NCI-H2227 treated with DMSO at 0.1 percent for 48 hours (cell line): ENCODE measurements at regions not wholly inside any gene's neighbourhood (a gene's known extent, or its start where the extent isn't known, plus 50 kb on each side); places are given as distances from the start of the nearest gene placed in this dataset.
"Not testable (repeated sequence)": the region's sequence is repeated elsewhere in the genome, so short reads cannot be mapped to it uniquely, and the experiment has no call there.

Experiments
- DNase-seq: peaks from one replicate; lab custom pipeline; 2025; lab: John Stamatoyannopoulos, UW

DNA sequence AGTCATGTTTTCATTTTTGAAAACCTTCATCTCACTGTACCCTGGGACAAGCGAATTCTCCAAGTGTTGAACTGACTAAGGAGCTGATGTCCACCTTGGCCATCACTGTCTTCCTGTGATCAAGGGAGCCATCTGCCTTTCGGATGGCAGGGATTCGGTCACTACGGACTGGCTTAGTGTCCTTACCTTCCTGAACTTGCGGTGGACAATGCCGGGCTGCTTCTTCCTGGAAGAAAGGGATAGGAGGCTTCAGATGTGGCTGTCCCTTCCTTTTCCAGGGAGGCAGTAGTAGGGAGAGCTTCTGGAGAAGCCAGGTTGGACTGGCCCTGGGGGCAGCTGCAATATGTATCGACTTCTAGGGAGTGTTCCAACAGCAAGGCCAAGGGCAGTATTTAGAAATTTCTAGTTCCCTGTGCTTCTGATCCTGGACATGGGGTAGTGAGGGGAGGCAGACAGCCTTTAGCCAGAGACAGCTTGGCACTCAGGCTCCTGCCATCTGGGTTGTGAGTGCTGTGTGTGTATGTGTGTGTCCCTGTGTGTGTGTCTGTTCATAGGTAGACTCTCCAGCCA is 114.6 kb downstream of the IER5 start:
- no peak for DNase-seq

DNA sequence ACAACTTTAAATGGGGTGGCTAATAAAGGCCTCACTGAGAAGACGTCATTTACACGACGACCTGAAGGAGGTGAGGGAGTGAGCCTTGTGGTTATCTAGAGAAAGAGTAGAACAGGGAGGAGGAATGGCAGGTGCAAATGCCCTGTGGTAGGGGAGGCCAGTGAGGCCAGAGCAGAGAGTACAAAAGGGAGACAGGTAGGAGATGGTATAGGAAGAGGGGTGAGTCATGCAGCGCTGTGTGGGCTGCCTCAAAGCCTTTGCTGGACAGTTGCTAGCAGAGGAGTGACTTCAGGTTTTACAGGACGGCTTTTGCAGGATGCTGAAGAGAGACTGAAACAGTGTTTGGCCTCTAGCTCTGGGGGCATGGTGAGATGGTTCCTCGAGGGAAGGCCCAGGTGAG is 116.0 kb downstream of the IER5 start:
- no peak for DNase-seq

DNA sequence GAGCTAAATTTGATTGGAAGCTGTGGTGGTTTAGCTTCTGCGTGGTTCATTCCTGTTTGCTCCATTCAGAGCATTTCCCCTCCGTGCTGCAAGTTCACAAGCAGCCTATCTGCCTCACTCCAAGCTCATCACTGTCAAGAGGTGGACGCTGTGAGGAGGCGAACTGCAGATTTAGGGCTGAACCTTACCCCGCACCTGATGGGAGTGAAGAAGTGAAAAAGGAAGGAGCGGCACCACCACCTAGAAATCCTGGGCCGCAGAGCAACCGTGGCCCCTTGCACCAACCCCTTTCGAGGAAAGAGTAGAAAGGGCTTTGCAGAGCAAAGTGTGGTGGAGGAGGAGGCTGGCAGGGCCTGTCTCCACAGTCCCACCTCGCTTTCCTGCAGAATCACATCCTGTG is 117.4 kb downstream of the IER5 start:
- no peak for DNase-seq

DNA sequence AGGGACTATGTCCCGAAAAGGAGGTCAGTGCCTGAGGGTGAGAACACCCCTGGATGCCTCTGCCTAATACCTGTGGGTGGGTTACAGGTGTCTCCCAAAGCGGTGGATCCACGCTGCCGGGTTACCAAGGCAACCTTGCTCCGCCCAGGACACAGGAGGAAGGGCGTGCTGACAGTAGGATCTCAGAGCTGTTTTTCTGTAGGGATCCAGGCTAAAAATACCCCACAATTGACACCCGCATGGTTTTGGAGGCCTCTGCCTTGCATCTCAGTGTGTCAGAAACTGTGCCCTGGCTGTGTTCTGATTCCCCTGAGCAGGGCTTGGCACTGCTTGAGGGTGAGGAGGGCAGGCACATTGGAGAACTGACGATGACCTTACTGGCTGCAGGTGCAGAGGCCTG is 118.0 kb downstream of the IER5 start:
- no peak for DNase-seq

DNA sequence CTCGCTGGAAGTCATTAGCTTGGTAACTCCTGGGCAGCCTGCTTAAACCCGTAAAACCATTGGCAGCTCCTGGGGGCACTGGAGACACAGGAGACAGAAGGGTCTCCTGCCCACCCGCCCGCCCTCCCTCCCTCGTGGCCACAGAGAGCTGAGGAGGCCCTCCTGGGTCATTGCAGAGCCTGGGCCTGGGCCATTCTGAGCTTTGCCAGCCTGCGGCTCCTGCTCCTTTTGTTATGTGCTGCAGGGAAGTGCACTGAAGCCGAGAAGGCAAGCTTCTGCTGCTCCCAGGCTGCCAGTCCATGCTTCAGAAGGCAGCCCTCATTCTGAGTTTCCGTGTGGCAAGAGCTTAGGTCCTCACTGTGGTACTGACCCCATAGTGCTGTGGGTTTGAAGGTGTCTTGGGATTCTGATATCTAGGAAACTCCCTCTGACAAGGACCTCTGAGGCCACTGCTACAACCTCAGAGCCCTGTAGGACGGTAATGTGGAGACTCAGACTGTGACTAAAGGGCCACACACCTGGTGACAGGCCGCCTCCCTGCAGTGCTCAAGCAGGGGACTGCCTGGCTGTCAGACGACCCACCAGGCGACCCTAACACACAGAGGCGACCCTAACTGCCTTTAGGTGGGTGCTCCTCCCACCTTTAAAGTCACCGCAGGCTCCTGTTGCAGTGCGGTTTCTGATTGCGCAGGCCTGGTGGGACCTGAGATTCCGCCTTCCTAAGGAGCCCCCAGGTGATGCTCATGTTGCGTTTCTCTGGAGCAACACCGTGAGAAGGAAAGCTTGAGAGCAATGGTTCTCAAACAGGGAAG is 118.7 kb downstream of the IER5 start:
- no peak for DNase-seq

GRCh38 chr1:181208083-181208482 is 119.6 kb downstream of the IER5 start:
- DNase-seq = no peak

- no peak for DNase-seq
Observed at GRCh38 chr1:181208967-181209366, 120.5 kb downstream of the IER5 start.

- DNase-seq = no peak
Observed at GRCh38 chr1:181213056-181213455, 124.6 kb downstream of the IER5 start.

DNA sequence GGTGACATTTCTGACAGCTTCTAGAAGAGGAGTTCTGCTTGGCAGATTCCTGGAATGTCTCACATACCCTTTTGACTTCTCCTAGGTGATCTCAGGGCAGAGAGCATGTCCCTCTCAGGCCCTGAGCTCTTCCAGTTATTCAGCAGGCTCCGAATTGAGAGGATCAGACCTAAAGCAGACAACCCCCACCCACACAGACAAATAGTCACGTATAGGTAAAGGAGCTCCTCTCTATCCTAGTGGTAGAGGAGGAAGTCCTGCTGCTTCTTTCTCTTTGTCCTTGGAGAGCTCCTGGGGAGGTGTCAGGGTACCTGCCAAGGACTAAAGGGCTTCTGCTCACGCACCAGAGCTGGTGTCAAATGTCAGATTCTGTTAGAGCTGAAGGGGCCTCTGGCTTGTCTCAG is 128.1 kb downstream of the IER5 start:
- no peak for DNase-seq

DNA sequence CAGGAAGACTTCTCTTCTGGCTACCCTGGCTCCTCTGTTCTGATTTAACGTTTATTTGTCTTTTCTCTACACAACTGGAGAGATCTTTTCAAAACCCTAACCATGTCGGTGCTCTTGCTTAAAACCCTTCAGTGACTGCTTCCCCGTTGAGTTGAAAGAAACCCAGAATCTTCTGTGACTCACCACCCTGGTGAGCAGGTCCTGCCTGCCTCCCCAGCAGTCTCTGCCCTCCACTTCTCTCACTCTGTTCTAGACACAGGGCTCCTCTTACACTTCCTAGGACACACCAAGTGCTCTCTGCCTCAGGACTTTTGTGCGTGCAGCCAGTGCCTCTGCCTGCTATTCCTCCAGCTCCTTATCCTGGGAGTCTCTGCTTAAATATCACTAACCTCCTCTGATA is 131.4 kb downstream of the IER5 start:
- no peak for DNase-seq

DNA sequence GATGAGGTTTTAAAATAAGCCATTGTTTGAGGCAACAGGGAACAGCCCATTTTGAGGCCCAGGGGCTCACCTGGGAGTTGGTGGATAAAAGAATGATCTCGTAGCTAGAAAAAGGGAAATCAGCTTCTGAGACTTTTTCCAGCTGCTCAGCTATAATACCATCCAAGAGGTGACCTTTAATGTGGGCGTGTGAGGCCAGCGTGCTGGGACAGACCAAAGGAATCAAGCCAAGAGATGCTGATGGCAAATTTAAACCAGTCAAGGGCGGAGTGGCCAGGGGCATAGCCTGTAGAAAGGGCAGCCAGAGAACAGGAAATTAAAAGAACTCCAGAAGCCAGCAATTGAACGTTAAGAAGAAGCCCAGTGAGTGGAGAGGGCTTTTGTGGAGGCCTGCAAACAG is 132.6 kb downstream of the IER5 start:
- DNase-seq = no peak

GRCh38 chr1:181222972-181223505 is 134.5 kb downstream of the IER5 start:
- DNase-seq = no peak

- DNase-seq = not testable (repeated sequence)
Observed at GRCh38 chr1:181226728-181227127, 138.2 kb downstream of the IER5 start.

- DNase-seq = no peak
Observed at GRCh38 chr1:181239086-181239485, 150.6 kb downstream of the IER5 start.

DNA sequence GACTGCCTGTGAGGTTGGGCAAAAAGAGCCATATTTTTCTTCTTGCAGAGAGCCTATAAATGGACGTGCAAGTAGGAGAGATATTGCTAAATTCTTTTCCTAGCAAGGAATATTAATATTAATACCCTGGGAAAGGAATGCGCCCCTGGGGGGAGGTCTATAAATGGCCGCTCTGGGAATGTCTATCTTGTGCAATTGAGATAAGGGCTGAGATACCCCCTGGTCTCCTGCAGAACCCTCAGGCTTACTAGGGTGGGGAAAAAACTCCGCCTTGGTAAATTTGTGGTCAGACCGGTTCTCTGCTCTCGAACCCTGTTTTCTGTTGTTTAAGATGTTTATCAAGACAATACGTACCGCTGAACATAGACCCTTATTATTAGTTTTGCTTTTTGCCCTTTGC is 157.8 kb downstream of the IER5 start:
- not testable (repeated sequence) for DNase-seq

DNA sequence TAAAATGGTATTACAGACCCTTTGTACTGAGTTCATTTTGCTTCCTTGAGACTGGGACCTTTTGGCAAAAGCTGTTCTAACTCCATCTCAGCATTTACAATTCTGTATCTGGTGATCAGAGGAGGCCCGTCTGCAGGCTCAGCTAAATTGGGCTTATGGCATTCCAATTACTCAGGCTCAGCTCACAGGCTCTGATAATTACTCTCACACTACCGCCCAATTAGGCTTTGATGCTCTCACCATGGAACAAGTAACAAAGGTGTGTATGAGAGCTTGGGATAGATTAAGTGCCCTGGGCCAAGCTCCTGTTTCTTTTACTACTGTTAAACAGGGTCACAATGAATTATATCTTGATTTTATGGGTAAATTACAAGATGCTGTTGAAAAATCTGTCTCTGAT is 159.9 kb downstream of the IER5 start:
- not testable (repeated sequence) for DNase-seq

DNA sequence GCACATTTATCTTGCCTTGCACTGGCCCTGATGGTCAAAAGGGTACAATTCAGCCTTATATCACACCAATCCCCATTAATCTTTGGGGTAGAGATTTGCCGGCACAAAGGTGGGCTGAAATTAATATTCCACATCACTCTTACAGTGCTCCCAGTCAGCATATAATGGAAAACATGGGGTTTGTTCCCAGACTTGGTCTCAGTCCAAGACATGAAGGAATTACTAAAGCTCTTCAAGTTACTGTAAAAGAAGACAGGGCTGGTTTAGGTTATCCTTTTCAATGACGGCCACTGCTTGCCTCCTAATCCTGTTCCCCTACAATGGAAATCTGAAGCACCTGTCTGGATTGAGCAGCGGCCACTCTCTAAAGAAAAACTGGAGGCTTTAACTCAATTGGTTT is 160.7 kb downstream of the IER5 start:
- DNase-seq = no peak

GRCh38 chr1:181250038-181250437 is 161.5 kb downstream of the IER5 start:
- DNase-seq = no peak

DNA sequence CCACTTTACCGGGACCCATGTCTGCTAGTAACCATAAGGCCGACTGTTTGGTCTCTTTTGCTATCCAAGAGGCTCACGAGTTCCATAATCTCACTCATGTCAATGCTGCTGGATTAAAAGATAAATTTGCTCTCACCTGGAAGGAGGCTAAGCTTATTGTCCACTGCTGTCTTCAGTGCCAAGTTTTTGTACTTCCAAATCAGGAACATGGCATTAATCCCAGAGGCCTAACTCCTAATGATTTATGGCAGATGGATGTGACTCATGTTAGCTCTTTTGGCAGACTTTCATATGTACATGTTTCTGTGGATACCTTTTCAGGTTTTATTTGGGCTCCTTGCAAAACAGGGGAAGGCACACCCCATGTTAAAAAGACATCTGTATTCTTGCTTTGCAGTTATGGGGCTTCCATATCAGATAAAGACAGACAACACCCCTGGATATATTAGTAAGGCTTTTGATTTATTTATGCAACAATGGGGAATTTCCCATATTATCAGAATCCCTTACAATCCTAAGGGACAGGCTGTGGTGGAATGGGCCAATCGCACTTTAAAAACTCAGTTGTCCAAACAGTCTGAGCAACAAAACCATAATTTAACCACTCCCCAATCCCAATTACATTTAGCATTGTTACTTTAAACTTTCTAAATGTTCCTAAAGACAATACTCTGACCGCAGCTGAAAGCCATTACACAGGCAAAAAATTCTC is 162.7 kb downstream of the IER5 start:
- no peak for DNase-seq

GRCh38 chr1:181251713-181252075 is 163.2 kb downstream of the IER5 start:
- no peak for DNase-seq

GRCh38 chr1:181253601-181254000 is 165.1 kb downstream of the IER5 start:
- DNase-seq = not testable (repeated sequence)

GRCh38 chr1:181255270-181255929 is 166.9 kb downstream of the IER5 start:
- no peak for DNase-seq

GRCh38 chr1:181257117-181257516 is 168.6 kb downstream of the IER5 start:
- DNase-seq = no peak
